Transverse colon (tissue), 4 donors: ENCODE measurements at regions not wholly inside any gene's neighbourhood (a gene's known extent, or its start where the extent isn't known, plus 50 kb on each side); places are given as distances from the start of the nearest gene placed in this dataset.
"Not testable (repeated sequence)": the region's sequence is repeated elsewhere in the genome, so short reads cannot be mapped to it uniquely, and the experiment has no call there.

Source experiments
- DNase-seq: peaks from one replicate; pipeline ENCODE4 v3.0.0-alpha.2; 2019
- H3K27ac ChIP-seq, 4 donors: fragments of 200-600 bp; sonication (generic); 2 replicates each; pipeline ENCODE4 v1.5.1; 2016 to 2018; ENCODE audit warnings: inconsistent platforms in 4 of 4
- H3K27me3 ChIP-seq: fragments of 200-600 bp; sonication (generic); 2 replicates; pipeline ENCODE4 v1.5.1; 2017; ENCODE audit warnings: inconsistent platforms
- H3K36me3 ChIP-seq, 4 donors: fragments of 200-600 bp; sonication (generic); 2 replicates each; pipeline ENCODE4 v1.5.1; 2017 to 2019; ENCODE audit warnings: inconsistent platforms in 4 of 4
- H3K4me1 ChIP-seq, 4 donors: fragments of 200-600 bp; sonication (generic); 2 replicates each; pipeline ENCODE4 v1.5.1; 2017 to 2020; ENCODE audit warnings: inconsistent platforms in 4 of 4
- H3K4me3 ChIP-seq, 4 donors: fragments of 200-600 bp; sonication (generic); 1 replicate in 1 of 4; 2 replicates in 3 of 4; pipeline versions ENCODE4 v1.5.1 to v1.6.1; 2017 to 2019; ENCODE audit warnings: inconsistent platforms in 4 of 4
- H3K9me3 ChIP-seq, 2 donors: fragments of 200-600 bp; sonication (generic); 2 replicates each; pipeline ENCODE4 v1.5.1; 2017 to 2019; ENCODE audit warnings: inconsistent platforms in 2 of 2
- CTCF ChIP-seq, 5 experiments: fragments of 200-600 bp in 3 of 5; fragments of 450-650 bp in 2 of 5; sonication (generic) in 3 of 5; IDR thresholded peaks; 1 replicate in 2 of 5; 2 replicates in 3 of 5; pipeline ENCODE4 v1.5.1; 2016 to 2017; ENCODE audit warnings: antibody characterized with exemption in 5 of 5, inconsistent platforms in 3 of 5, mild to moderate bottlenecking in 2 of 5, moderate library complexity in 1 of 5
- EP300 ChIP-seq: sonication (generic); formaldehyde crosslinking; IDR thresholded peaks from one replicate; pipeline ENCODE4 v1.6.1; 2017; ENCODE audit warnings: antibody characterized with exemption, low read depth
- POLR2A ChIP-seq: fragments of 450-650 bp; IDR thresholded peaks from one replicate; pipeline ENCODE4 v1.6.1; 2016; ENCODE audit warnings: antibody characterized with exemption, mild to moderate bottlenecking, moderate library complexity
- POLR2AphosphoS5 ChIP-seq, 3 donors: sonication (generic); formaldehyde crosslinking; IDR thresholded peaks; one replicate each; pipeline ENCODE4 v1.6.1; 2016; ENCODE audit warnings: antibody characterized with exemption in 3 of 3
- WGBS, 2 donors: methylation state at CpG; one replicate each; pipeline ENCODE4 v1.1.5; 2018; ENCODE audit warnings: low coverage in 1 of 2; 5-methylcytosine and 5-hydroxymethylcytosine counted together
- in situ Hi-C, 4 donors: fragments of 200-750 bp; cut with MboI; loops; one replicate each; pipeline versions ENCODE4 v1.15.0 to v1.15.1; 2017; ENCODE audit warnings: low sequenced_read_pairs in 3 of 4, low pct_ligation_motif_present in 1 of 4, low pct_unique_long_range_greater_than_20kb in 1 of 4
- intact Hi-C: fragments of 100-400 bp; cut with DNase I; formaldehyde crosslinking; loops from one replicate; pipeline ENCODE4 v1.15.1; 2023; ENCODE audit warnings: low total_unique reads

DNA sequence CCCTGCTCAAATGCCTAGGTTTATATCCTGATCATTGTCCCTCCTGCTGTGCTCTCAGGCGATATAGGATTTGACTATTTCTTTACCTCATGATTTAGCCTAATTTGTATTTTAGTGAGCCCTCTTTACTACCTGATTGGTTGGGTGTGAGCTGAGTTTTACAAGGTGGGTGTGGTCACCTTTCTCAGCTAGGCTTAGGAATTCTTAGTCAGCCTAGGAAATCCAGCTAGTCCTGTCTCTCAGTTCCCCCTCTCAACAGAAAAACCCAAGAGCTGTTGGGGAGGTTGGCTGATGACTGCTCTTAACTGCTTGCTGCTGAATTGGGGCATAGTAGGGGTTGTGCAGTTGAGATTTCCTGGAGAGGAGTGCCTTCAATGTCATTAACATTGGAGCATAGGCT, 100.5 kb upstream of the AADAT start:
- no peak overlapping the region for H3K4me3 ChIP-seq
- TF ChIP-seq POLR2A (no peak), POLR2AphosphoS5 (IDR thresholded peaks at IDR 0.05) (no peak), EP300 (no peak)
- H3K27ac ChIP-seq, result no peak overlapping the region
- H3K4me1 ChIP-seq, result no peaks in the 10 kb centered on the region
- H3K36me3 ChIP-seq, result no peaks in the 10 kb centered on the region
- WGBS, 2 donors, result 68% methylated on average over 1 of the region's 1 CpG; no CpG with 5 or more reads in 1 of the 2 donors
- H3K27me3 ChIP-seq, result no peaks in the 10 kb centered on the region
- intact Hi-C loops (no loop called here), in situ Hi-C loops (no loop called here)
- H3K9me3 ChIP-seq, result no peaks in the 10 kb centered on the region
- no peak for DNase-seq

GRCh38 chr4:170170861-170171260, 81.1 kb upstream of the AADAT start:
- no peak for DNase-seq
- Histone ChIP-seq H3K27me3 (no peaks in the 10 kb centered on the region), H3K27ac (no peak overlapping the region), H3K9me3 (no peaks in the 10 kb centered on the region), H3K4me1 (no peaks in the 10 kb centered on the region), H3K36me3 (no peaks in the 10 kb centered on the region), H3K4me3 (no peak overlapping the region)
- in situ Hi-C loops (no loop called here), intact Hi-C loops (no loop called here)
- 63 to 64% methylated on average over 1 of the region's 1 CpG for WGBS, 2 donors
- TF ChIP-seq POLR2A (no peak), CTCF (IDR thresholded peaks at IDR 0.05) (no peak), EP300 (no peak), POLR2AphosphoS5 (IDR thresholded peaks at IDR 0.05) (no peak)

DNA sequence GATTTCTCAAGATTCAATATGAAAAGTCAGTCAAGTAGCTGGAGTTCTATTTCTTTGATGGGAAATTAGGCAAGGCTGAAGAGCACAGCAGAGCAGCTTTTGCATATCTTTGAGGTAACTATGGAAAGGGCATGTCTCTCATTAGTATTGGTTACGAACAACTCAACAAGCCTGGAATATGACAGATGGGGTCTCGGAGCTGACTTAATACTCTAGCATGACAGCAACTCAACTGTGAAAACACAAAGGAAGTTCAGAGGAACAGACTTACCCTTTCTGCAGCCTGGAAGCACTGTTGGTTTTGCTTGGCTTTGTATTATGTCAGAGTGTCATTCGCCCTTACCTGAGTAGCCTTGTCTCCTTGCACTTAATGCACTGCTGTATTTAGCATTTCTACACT, 79.9 kb upstream of the AADAT start:
- in situ Hi-C loops, result no loop called here
- TF ChIP-seq POLR2AphosphoS5 (IDR thresholded peaks at IDR 0.05) (no peak), EP300 (no peak), CTCF (IDR thresholded peaks at IDR 0.05) (no peak), POLR2A (no peak)
- no peak overlapping the region for H3K4me3 ChIP-seq
- 62 to 75% methylated on average over 3 of the region's 3 CpGs for WGBS, 2 donors
- no peak overlapping the region for H3K27ac ChIP-seq
- no peaks in the 10 kb centered on the region for H3K36me3 ChIP-seq
- intact Hi-C loops, result no loop called here
- no peaks in the 10 kb centered on the region for H3K9me3 ChIP-seq
- DNase-seq, result no peak
- H3K27me3 ChIP-seq, result no peaks in the 10 kb centered on the region
- no peaks in the 10 kb centered on the region for H3K4me1 ChIP-seq

- Histone ChIP-seq H3K9me3 (no peaks in the 10 kb centered on the region), H3K36me3 (no peaks in the 10 kb centered on the region), H3K4me1 (no peaks in the 10 kb centered on the region), H3K27ac (no peak overlapping the region), H3K4me3 (no peak overlapping the region), H3K27me3 (no peaks in the 10 kb centered on the region)
- DNase-seq, result no peak
- in situ Hi-C loops, result no loop called here
- WGBS, 2 donors, result 78% methylated on average over 10 of the region's 10 CpGs; no CpG with 5 or more reads in 1 of the 2 donors
- TF ChIP-seq POLR2A (no peak), CTCF (IDR thresholded peaks at IDR 0.05) (no peak), POLR2AphosphoS5 (IDR thresholded peaks at IDR 0.05) (no peak), EP300 (no peak)
- intact Hi-C loops, result no loop called here
Observed at GRCh38 chr4:170167678-170168077, 77.9 kb upstream of the AADAT start.

GRCh38 chr4:170166193-170166592, 76.4 kb upstream of the AADAT start:
- H3K4me1 ChIP-seq, DNase-seq, H3K27me3 ChIP-seq, H3K27ac ChIP-seq, H3K4me3 ChIP-seq, intact Hi-C loops, H3K36me3 ChIP-seq, H3K9me3 ChIP-seq, in situ Hi-C loops: not testable (repeated sequence)
- WGBS, 2 donors, result 89% methylated on average over 17 of the region's 26 CpGs; no CpG with 5 or more reads in 1 of the 2 donors
